NCI-H69 (cell line): ENCODE measurements at regions not wholly inside any gene's neighbourhood (a gene's known extent, or its start where the extent isn't known, plus 50 kb on each side); places are given as distances from the start of the nearest gene placed in this dataset.

ENCODE experiments used
- DNase-seq: peaks from one replicate; lab custom pipeline; 2025; lab: John Stamatoyannopoulos, UW

DNA sequence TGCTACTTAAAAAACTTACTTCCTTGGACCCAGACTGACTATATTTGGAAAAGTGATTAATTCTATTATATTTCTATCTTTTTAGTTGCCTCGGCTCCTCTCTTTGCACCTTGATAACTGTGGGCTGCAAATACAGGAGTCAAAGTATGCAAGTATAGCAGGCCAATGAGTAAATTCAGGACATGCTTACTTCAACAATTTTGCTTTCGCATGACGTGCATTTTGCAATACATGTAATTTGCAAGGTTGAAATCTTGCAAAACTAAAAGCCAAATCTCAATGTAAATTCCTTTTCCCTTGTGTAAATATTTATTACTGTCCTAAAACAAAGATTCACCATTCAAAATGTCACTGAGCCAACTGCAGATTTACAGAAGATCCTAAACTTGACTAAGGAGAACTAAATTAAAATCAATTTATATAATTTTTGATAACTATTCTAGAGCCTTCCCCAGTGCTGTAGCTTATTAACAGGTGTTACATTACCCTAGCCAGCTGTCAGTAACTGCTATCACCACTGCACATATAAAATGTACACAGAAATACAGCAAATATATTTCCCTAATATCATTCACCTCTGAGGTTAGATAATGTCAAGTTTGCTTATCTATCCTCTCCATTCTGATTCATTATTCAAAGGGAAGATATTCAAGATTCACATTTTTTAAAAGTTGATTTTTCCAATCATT lies 1069.5 kb downstream of the TRHDE start:
- no peak for DNase-seq

DNA sequence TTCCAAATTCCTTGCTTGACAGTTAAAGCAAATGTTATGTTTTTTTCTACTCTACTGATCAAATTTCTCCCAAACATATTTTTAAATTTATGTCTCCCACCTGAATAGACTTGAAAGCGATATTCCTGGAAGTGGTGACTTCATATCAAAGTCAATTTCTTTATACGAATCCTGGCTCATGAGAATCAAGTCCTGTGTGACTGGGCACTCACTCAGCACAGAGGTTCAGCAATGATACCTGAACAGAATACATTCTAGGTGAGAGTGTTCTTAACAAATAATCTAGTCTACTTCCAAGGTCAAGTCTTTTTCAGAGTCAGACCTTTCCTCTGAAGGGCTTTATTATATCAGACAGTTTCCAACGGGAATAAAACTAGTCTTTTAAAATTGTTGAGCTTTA lies 1070.6 kb downstream of the TRHDE start:
- no peak for DNase-seq

DNA sequence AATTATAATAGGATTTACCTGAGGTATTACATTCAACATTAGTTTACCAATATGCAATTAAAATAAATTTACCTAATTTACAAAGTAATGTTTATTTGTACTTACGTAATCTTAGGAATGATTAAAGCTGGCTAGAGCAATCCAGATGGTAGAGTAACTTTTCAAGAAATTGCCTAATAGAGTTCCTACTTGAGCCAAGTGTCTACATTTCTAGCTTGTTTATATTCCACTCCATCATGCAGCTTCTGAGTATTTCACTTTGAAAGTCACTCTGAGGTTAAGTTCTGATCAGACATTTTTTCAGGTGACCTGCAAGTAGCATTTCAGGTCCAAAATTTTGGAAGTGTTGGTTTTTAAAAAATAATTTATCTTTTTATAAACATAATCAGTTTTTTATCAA lies 1080.7 kb downstream of the TRHDE start:
- DNase-seq: no peak

DNA sequence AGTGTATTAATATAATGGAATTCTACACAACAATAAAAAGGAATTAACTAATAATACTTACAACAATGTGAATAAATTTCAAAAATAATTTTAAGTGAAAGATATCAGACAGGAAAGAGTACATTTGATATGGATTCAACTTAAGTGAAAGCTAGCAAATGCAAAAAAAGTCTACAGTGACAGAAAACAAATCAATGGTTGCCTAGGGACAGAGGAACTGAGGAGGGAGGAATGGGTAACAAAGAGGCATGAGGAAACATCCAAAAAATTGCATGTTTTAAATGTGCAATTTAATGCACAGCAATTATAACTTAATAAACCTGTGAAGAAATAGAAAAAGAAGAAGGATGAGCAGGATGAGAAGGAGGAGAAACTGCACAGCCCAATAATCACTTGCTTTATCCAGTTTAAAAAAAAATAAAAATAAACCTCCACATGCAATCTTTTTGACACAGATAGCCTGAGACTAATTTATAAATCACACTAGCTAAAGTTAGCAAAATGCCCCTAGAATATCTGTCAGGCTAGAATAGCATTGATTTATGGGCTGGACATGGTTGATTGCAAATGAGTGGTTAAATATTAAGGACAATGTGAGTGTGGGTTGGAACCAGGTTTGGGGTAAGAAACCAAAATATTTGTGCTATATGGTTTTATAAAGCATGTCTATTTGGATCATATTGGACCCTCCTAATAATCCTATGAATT lies 1089.1 kb downstream of the TRHDE start:
- DNase-seq: peak; percentile 22

DNA sequence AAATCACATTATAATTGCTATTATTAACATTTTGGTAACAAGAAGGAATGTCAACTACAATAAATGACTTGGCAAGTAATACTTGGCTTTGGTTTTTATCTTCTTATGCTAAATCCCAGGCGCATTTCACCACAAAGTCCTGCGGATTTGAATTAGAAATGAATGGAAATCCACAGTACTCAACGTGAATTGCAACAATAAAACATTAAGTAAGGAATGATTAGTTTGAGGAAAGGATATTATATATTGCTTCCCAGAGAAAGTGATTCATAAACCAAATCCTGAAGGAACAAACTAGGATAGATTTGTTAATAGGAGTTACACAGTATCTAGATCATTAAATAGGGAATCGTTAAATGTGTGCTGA lies 1089.7 kb downstream of the TRHDE start:
- DNase-seq: no peak

DNA sequence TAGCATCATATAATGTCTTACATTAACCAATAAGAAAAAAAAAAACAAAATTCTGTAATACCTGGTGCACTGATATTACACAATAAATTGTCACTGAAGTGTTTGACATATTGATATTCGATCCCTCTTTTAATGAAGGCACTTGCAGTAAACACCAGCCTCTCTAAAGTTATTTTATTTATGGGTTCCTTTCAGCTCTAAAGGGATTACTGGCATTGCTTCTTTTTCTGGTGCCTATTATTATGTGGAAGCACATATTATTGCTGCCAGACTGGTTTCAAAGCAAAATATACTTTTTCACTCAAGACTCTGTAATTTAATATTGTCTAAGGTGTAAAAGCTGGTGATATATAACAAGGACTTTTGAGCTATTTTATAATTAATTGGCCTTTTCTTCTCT lies 1090.5 kb downstream of the TRHDE start:
- DNase-seq: peak; percentile 12

DNA sequence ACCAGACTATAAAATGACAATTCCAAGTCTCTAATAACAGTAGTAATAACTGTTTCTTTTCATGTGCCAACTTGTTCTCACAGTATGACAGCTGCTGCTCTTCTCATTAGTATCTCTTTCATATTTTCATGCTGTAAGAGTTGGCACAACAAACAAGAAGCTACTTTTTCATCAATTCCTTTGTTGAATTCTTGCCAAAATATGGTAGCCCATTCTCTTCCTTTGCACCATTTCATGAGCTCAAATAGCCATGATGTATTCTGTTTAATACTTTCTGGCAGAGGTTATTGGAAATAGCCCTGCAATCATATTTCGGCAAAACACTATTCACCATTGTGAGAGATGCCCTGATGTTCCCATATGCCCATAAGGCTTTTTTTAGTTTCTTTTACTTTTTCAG lies 1100.7 kb downstream of the TRHDE start:
- DNase-seq: peak; percentile 28

DNA sequence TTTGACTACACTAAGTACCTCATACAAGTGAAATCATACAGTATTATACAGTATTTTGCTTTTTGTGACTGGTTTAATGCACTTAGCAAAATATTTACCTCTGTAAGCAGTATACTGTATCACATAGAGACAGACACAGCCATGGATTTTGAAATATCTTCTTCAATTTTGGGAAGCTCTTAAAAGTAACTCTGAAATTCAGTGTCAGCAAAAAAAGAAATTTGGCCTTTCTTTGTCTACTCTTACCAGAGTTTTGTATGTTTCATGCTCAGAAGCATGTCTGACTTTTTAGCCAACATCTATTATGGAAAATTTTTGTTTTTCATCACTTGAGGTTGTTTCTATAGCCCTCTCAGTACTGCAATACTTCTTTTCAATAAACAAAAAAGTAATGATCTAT lies 1102.2 kb downstream of the TRHDE start:
- DNase-seq: no peak

DNA sequence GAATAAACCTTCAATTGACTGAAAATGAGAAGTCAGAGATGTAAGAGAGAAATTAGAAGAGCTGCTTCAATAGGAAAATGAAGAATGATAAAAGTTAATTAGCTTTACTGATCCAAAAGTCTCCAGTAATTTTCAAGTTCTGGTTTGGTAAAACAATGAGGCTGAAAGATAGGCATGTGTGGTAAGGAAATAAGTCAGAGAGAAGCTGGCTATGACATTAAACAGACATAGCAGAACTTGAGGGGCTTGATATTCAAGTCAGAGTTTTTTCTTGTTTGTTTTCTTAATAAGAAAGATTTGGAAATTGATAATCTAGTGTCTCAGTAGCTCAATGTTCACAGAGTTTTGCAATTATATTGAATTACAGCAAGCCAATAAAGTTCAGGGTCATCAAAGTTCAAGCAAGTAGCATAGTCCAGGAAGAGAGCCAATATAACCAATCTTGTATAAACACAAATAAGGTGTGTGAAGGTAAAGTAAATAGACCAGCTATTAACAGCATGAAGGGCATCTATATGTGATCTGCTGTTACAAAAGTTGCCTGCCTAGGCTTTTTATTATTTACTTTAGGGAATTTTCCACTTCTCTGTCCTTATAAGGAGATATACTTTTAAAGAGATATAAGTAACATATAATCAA lies 1111.5 kb downstream of the TRHDE start:
- peak; percentile 63 for DNase-seq

DNA sequence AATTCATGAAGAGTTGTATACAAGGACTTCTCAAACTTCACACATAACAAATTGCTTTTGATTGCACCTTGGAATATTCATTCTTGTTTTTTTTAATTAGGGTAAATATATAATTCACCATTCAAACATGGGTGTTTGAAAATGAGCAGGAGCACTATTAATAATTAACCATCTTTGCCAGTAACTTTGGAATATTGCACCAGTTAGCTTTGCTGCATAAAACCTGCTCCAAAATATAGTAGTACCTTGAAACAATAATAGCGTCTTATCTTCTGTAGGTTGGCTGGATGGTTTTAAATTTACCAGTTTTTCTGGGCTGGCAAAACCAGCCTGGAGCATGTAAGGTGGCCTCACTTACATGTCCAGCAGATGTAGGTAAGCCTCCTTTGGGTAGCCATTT lies 1112.4 kb downstream of the TRHDE start:
- no peak for DNase-seq

DNA sequence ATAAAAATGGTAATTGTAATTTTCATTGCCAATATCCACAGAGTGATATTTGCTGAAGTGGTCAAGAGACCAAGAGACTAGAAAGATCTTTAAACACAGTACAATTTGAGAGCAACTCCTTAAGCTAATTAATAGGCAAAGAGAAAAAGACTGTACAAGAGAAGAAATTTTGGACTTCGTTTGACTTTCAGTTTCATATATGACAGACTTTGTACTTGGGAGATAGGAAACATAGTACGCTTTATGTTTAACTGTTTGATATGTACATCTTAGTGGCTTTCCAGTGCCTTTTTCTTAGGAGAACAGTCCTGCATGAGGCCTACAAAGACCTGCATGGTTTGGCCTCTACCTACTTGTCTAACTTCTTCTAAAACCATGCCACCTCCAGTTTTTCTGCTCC lies 1118.1 kb downstream of the TRHDE start:
- no peak for DNase-seq

DNA sequence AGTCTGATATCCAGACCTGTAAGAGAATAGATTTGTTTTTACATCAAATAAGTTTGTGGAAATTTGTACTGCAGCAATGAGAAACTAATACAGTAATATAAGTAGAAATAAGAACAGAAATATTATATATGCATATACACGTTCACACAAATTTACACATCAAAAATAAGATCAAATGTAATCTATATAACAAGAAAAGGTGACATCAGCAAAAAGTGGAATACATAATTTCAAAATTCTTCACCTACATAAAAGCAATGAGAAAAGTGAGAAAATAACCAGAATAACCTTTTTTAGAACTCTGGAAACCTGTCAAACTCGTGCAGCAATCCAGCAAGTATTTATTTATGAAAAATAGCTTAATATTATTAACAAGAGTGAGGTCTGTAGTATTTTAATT lies 1124.6 kb upstream of the ATXN7L3B start:
- DNase-seq: no peak

DNA sequence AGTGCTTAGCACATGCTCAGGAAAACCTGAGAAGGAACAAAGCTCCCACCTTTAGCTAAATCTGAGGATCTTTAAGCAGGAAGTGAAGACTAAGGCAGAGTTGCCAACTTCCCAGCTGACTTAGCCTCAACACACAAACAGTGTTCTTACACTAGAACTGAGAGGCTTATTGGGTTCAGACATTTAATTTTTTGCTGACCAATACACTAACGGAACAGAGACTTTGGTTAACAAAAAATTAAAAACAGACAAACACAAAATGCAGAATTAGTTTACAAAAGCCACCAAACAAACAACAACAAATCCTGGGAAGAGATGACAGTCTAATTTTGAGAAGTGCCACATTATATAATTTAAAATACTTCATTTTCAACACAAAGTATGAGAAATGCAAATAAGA lies 1123.7 kb upstream of the ATXN7L3B start:
- no peak for DNase-seq

DNA sequence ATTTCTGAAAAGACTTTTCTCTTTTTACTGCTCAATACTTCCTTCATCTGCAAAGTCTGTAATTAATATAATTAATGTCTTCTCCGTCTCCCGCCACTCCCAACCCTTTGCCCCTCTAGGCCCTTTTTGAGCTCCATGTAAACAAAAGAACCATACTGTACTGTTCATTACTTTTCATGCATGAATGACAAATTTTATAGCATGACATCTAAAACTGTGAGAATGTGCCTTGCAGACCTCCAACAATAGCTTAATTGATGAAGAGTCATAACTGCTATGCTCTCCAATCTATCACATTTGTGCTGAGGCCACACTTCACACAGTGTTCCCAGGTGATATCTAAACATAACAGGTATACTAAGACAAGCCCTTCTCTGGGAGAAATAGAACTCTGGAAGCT lies 1122.7 kb upstream of the ATXN7L3B start:
- DNase-seq: peak; percentile 71

DNA sequence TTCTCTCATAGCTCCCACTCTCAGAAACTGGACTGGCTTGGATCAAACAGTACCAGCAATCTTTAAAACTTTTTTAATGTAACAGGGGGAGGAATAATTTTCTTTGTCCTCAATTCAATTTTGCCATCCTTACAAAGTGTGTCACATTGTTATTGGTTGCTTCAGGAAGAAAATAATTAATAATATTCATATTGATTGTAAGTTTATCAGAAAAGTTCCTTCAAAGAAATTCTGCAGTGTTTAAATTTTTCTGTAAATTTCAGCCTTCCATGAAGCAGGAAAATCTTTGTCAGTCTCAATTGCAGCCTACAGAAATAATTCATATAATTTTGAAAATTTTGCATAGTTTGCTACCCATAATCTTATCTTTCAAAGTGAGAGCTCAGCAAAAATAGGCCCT lies 1119.1 kb upstream of the ATXN7L3B start:
- no peak for DNase-seq

DNA sequence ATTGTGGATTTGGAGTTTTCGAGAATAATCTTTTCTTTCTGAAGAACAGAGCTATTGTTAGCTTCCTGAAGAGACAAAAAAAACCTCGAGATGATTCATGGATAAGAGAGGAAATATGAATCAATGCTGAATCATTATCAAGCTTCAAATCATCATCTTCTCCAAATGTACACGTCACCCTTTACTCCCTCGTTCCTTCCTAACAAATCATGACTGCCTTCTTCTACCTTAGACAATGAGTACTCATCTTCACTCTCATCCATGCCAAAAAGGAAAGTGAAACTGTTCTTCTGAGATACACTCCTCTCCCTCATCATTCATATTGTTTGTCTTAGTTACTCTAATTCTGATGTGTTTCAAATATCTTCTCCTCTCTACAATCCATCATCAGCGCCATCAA lies 1115.8 kb upstream of the ATXN7L3B start:
- DNase-seq: no peak

DNA sequence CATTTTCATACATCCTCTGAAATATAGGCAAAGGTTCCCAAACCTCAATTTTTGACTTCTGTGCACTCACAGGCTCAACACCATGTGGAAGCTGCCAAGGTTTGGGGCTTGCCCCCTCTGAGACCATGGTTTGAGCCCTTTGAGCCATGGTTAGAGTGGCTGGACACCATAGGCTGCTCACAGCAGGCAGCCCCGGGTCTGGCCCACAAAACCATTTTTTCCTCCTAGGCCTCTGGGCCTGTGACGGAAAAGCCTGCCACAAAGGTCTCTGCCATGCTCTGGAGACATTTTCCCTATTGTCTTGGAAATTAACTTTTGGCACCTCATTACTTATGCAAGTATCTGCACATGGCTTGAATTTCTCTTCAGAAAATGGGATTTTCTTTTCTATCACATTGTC lies 1113.2 kb upstream of the ATXN7L3B start:
- no peak for DNase-seq

DNA sequence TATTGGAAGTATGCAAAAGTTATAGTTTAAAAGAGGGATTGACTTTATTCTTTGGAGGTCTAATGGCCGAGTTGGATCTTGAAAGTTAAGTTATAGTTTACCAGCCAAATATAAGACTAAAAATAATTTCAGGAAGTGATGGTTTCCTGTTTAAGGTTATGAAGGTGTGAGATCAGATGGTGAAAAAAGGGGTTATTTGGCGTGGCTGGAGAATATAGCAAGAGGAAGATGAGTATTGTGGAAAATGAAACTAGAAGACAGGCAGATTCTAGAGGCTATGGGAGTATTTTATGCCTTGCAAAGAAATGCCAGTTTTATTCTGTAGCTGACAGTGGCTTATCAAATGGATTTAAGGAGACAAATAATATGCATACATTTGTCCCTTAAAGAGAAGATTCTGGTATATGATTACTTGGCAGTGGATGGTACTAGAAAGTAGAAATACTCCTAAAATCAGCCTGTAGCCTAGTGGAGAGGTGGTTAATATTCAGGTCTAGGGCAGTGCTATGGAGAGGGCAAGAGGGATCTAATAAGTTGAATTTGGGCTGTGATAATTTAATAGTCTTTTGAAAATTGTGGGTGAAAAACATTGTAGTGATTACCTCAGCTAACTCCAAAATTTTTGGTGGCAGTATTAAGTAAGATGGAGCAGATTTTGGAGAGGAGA lies 1091.8 kb upstream of the ATXN7L3B start:
- no peak for DNase-seq

DNA sequence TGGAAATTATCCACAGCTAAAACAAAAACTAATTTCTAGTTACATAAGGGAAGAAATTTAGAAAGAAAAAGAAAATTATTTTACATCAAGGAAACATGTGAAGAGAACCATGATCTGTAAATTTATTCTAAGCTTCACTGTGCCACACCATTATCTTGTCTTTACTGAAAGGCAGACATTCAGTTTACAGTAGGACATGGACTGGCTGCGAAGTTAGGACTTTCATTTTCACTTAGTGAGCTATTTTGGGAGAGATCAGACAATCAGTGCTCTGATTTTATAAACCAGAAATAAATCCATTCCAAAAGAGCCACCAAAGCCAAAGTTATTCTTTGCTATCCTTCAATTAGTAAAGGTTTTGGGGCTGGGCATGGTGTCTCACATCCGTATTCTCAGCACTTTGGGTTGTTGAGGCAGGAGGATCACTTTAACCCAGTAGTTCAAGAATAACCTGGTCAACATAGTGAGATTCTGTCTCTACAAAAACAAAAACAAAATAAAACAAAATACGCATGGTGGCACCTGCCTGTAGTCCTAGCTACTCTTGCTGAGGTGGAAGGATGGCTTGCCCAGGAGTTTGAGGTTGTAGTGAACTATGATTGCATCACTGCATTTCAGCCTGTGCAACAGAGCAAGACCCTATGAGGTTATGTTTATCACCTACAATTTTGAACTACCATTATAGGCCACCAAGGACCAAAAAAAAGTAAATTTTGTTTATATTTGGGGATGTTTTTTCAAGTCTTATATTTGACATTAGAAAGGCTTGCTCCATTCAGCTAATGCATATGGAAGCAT lies 1084.8 kb upstream of the ATXN7L3B start:
- no peak for DNase-seq

DNA sequence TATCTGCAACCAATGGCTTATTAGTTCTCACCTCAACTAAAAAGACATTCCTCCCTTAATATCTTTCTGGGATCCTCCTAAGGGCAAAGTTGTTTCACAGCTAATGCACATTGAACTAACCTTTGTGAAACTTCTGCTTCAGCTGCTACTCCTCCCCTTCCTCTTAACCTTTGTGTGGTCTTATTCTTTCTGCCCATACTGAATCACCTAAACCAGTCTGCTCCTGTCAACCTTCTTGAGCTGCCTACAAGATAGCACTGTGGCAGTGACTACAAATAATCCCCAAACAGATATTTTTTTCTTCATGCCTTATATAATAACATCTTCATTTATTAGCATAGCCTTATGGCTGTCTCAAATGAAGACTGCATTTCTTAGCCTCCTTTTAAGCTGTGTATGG lies 1077.4 kb upstream of the ATXN7L3B start:
- DNase-seq: no peak

DNA sequence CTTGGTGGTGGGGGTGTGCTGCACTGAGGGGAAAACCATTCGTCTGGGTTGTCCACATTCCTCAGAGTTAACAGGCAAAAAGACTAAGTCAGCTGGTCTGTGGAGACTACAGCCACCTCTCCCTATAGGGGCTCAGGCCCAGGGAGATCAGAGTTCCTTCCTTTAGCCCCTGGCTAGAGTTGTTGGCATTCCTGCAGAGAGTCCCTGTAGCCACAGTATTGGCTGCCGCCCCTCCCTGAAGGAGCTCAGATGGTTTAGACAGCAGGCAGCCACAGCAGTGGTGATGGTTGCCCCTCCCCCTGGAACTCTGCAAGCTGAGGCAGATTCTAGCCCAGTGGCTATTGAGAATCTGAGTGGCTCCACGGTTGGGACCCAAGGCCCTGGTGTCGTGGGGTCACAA lies 1072.5 kb upstream of the ATXN7L3B start:
- peak; percentile 26 for DNase-seq

DNA sequence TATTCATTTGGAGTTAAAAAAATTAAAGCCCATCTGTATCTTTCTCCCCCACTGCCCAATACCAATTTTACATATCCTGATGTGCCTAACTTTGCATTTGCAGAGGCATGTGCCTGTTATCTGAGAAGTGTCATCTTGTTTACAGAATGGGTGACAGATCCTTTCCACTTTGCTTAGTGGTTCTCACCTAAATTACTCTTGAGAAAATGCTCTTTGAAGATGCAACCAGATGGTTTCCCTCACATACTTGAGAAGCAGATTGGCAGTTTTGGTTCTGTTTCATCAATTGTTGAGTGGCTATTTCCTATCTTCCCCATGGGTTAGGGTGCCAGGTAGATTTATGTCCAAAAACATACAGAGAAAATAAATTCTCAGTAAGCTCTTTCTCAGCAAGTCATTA lies 1051.4 kb upstream of the ATXN7L3B start:
- no peak for DNase-seq
